Ovary (tissue), 7 donors: ENCODE measurements at regions not wholly inside any gene's neighbourhood (a gene's known extent, or its start where the extent isn't known, plus 50 kb on each side); places are given as distances from the start of the nearest gene placed in this dataset.

Experiments used
- DNase-seq, 5 donors: peaks; one replicate each; pipeline ENCODE4 v3.0.0-alpha.2; 2019 to 2020
- H3K27ac ChIP-seq, 2 donors: fragments of 200-600 bp; one replicate each; pipeline versions ENCODE4 v1.5.1 to v1.8.0; 2019 to 2022
- H3K27me3 ChIP-seq: fragments of 200-600 bp; one replicate; pipeline ENCODE4 v1.8.0; 2022
- H3K36me3 ChIP-seq: fragments of 200-600 bp; sonication (generic); one replicate; pipeline ENCODE4 v1.5.1; 2019
- H3K4me1 ChIP-seq: one replicate; pipeline ENCODE4 v1.8.1; 2013; ENCODE audit warnings: mild to moderate bottlenecking, moderate library complexity; ENCODE audit not compliant: insufficient read depth
- H3K4me3 ChIP-seq: fragments of 200-600 bp; sonication (generic); one replicate; pipeline ENCODE4 v1.5.1; 2017
- H3K9me3 ChIP-seq, 2 donors: fragments of 200-600 bp in 1 of 2; sonication (generic) in 1 of 2; one replicate each; pipeline versions ENCODE4 v1.5.1 to v1.8.1; 2013 to 2019; ENCODE audit warnings: mild to moderate bottlenecking in 1 of 2, moderate library complexity in 1 of 2
- EP300 ChIP-seq: sonication (generic); formaldehyde crosslinking; IDR thresholded peaks from one replicate; pipeline ENCODE4 v1.6.1; 2017; ENCODE audit warnings: antibody characterized with exemption
- POLR2A ChIP-seq: fragments of 450-650 bp; IDR thresholded peaks from one replicate; pipeline ENCODE4 v1.6.1; 2017; ENCODE audit warnings: antibody characterized with exemption, mild to moderate bottlenecking, moderate library complexity
- WGBS, 3 donors: extraction: QIAGEN DNeasy Blood & Tissue Kit in 1 of 3; methylation state at CpG; one replicate each; pipeline versions ENCODE4 v1.1.5 to v1.1.7; 2013 to 2017; 5-methylcytosine and 5-hydroxymethylcytosine counted together
- intact Hi-C, 4 donors: fragments of 100-400 bp; cut with DNase I; formaldehyde crosslinking; loops; one replicate each; pipeline versions ENCODE4 v1.11.0 to v1.15.1; 2022 to 2023
- TF ChIP-seq, protein P1 (sequence below), 3 donors: fragments of 450-650 bp in 2 of 3; fragments of 200-600 bp in 1 of 3; IDR thresholded peaks; one replicate each; pipeline versions ENCODE4 v1.5.1 to v1.8.0; 2016 to 2022; ENCODE audit warnings: antibody characterized with exemption in 3 of 3, mild to moderate bottlenecking in 1 of 3
- donor health status: DM: no; HTN: no; CAD: no; lungs with moderate emphysema.
- donor health status: DM: no; HTN: no; CAD: no.
- donor health status: Bipolar disorder and iron deficiency.
- donor health status: DM: no; HTN: no; CAD: no.
- donor health status: DM: yes; HTN: yes; CAD: no.

DNA sequence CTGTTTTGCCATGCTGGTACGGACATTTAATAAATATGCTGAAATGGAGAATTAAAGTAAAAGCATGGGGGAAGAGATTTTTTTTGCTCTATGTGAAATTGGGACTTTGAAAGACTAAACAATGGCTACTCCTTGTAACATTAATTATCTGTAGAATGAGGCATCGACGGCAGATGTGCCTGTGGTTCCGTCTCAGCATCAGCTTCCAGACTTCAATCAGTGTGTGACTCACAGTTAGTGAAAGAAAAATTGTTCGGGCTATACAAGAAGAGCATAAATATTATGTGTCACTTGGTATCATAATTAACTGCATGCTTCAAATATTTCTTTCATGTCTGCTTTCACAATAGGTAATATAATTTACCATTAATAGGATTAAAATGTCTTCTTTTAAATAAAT is 117.0 kb upstream of the SMIM21 start:
- Histone ChIP-seq H3K4me3 (no peak overlapping the region), H3K27ac (no peak overlapping the region), H3K36me3 (no peaks in the 10 kb centered on the region), H3K27me3 (no peaks in the 10 kb centered on the region), H3K4me1 (no peaks in the 10 kb centered on the region), H3K9me3 (no peaks in the 10 kb centered on the region)
- no peak for DNase-seq
- intact Hi-C loops, result no loop called here
- TF ChIP-seq EP300 (no peak), POLR2A (no peak)
- TF ChIP-seq, protein P1, sequence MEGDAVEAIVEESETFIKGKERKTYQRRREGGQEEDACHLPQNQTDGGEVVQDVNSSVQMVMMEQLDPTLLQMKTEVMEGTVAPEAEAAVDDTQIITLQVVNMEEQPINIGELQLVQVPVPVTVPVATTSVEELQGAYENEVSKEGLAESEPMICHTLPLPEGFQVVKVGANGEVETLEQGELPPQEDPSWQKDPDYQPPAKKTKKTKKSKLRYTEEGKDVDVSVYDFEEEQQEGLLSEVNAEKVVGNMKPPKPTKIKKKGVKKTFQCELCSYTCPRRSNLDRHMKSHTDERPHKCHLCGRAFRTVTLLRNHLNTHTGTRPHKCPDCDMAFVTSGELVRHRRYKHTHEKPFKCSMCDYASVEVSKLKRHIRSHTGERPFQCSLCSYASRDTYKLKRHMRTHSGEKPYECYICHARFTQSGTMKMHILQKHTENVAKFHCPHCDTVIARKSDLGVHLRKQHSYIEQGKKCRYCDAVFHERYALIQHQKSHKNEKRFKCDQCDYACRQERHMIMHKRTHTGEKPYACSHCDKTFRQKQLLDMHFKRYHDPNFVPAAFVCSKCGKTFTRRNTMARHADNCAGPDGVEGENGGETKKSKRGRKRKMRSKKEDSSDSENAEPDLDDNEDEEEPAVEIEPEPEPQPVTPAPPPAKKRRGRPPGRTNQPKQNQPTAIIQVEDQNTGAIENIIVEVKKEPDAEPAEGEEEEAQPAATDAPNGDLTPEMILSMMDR (IDR thresholded peaks at IDR 0.05), result no peak
- WGBS, 3 donors, result 7 to 17% (median 8%) methylated on average over 5 of the region's 5 CpGs

DNA sequence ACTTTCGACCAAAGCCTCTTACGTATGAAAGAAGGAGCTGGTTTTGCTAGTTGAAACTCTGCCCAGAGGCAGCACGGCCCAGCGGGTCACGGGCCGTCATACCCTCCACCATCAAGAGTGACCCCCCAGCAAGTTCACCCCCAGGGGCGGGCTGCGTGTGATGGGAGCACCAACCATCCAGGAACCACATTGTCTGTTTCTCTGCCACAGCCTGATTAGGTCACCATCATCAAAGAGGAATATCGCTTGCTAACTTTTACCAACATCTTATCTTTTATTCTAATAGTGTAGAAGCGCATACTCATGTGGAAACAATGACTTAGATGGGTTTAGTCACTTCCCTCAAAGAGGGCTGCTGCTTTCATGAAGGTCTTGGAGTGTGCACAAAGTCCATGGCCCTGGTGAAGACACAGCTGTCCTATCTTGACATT is 116.6 kb upstream of the SMIM21 start:
- Histone ChIP-seq H3K27me3 (no peaks in the 10 kb centered on the region), H3K27ac (no peak overlapping the region), H3K9me3 (no peaks in the 10 kb centered on the region), H3K4me1 (no peaks in the 10 kb centered on the region), H3K36me3 (no peaks in the 10 kb centered on the region), H3K4me3 (no peak overlapping the region)
- WGBS, 3 donors, result 80 to 90% (median 90%) methylated on average over 10 of the region's 10 CpGs
- intact Hi-C loops, result no loop called here
- TF ChIP-seq EP300 (no peak), POLR2A (no peak)
- TF ChIP-seq, protein P1 (IDR thresholded peaks at IDR 0.05), result no peak
- DNase-seq, result no peak

DNA sequence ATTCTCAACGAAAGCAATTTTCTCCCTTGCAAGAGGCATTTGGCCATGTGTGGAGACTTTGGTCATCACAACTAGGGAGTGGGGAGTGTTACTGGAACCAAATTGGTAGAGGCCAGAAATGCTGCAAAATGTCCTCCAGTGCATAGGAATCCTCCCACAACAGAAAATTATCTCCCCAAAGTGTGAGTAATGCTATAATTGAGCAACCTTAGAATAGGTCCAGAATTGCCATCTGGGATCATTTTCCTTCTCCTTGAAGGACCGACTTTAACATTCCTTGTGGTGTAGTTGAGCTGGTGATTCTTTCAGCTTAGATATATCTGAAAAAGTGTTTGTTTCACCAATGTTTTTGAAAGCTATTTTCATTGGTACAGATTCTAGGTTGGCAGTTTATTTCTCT is 111.2 kb upstream of the SMIM21 start:
- Histone ChIP-seq H3K4me3 (no peak overlapping the region), H3K9me3 (no peaks in the 10 kb centered on the region), H3K36me3 (no peaks in the 10 kb centered on the region), H3K27me3 (no peaks in the 10 kb centered on the region), H3K4me1 (no peaks in the 10 kb centered on the region), H3K27ac (no peak overlapping the region)
- WGBS, 3 donors, result 57 to 76% (median 75%) methylated on average over 2 of the region's 2 CpGs
- intact Hi-C loops, result no loop called here
- TF ChIP-seq, protein P1 (IDR thresholded peaks at IDR 0.05), result no peak
- TF ChIP-seq POLR2A (no peak), EP300 (no peak)
- DNase-seq, result no peak

DNA sequence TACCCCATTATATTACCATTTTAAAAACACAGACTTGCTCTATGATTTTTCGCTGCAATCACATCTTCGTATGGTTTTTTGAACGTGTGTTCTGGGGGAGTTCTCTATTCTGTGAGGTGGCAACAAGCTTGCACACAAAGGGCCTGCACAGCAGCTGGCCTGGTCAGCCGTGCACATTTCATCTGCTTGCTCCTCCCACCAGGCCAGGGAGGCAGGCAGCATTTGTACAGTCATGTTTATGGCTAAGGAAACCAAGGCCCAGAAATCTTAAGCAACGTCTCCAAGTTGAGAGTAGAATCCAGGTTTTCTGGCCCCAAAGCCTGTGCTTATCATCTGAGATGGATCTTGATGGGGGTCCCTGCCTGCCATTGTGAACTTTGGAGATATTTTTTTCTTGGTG is 106.4 kb upstream of the SMIM21 start:
- H3K36me3 ChIP-seq, result no peaks in the 10 kb centered on the region
- intact Hi-C loops, result no loop called here
- 35 to 43% (median 39%) methylated on average over 5 of the region's 5 CpGs for WGBS, 3 donors
- H3K27ac ChIP-seq, result no peak overlapping the region
- no peaks in the 10 kb centered on the region for H3K4me1 ChIP-seq
- no peak for DNase-seq
- H3K4me3 ChIP-seq, result no peak overlapping the region
- H3K9me3 ChIP-seq, result no peaks in the 10 kb centered on the region
- TF ChIP-seq, protein P1 (IDR thresholded peaks at IDR 0.05), result no peak
- TF ChIP-seq POLR2A (no peak), EP300 (no peak)
- H3K27me3 ChIP-seq, result no peaks in the 10 kb centered on the region

DNA sequence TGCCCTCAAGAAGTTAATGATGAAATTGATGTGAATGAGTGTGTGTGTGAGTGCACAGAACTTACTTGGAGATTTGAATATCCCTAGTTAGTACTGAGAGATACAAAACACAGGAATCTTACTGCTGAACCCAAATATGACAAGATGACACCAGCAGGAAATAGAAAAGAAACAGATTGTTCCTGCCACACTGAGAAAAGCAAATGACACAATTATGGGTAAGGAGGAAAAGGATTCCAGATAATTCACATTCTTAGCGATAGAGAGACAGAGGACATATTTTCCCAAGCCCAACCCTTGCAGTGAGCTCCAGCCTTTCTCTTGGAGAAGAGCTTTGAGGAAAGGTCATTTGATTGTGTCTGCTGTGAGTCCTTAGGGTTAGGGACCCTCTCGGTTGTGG is 105.7 kb upstream of the SMIM21 start:
- WGBS, 3 donors, result 79 to 88% (median 82%) methylated on average over 2 of the region's 2 CpGs
- intact Hi-C loops, result no loop called here
- H3K4me1 ChIP-seq, result no peaks in the 10 kb centered on the region
- no peaks in the 10 kb centered on the region for H3K36me3 ChIP-seq
- no peaks in the 10 kb centered on the region for H3K9me3 ChIP-seq
- H3K27me3 ChIP-seq, result no peaks in the 10 kb centered on the region
- H3K27ac ChIP-seq, result no peak overlapping the region
- no peak for DNase-seq
- no peak for TF ChIP-seq POLR2A
- H3K4me3 ChIP-seq, result no peak overlapping the region
